Keratinocyte (primary cell): ENCODE measurements at regions not wholly inside any gene's neighbourhood (a gene's known extent, or its start where the extent isn't known, plus 50 kb on each side); places are given as distances from the start of the nearest gene placed in this dataset.

Experiments
- DNase-seq: peaks from one replicate; pipeline ENCODE4 v3.0.0-alpha.2; 2011; ENCODE audit warnings: low read depth, missing footprints, low spot score
- FAIRE-seq: peaks from 2 replicates; lab custom pipeline; 2011; peaks lifted over from hg19 to GRCh38; lab: Jason Lieb, UNC
- H2AFZ ChIP-seq: 2 replicates; pipeline ENCODE4 v1.6.0; 2012; ENCODE audit warnings: low read length, control low read depth, inconsistent platforms; ENCODE audit not compliant: control insufficient read depth
- H3K27ac ChIP-seq: 2 replicates; pipeline ENCODE4 v1.5.1; 2011; ENCODE audit warnings: low read length; ENCODE audit not compliant: control insufficient read depth, insufficient read depth
- H3K27me3 ChIP-seq: 3 replicates; pipeline ENCODE4 v1.6.0; 2011; ENCODE audit warnings: low read length; ENCODE audit not compliant: control insufficient read depth, insufficient read depth; ENCODE audit errors: extremely low read depth
- H3K36me3 ChIP-seq, 2 experiments: 2 replicates in 1 of 2; 3 replicates in 1 of 2; pipeline ENCODE4 v1.5.1; 2011; ENCODE audit warnings: low read length in 2 of 2, mild to moderate bottlenecking in 1 of 2; ENCODE audit not compliant: control insufficient read depth in 2 of 2, insufficient read depth in 2 of 2; ENCODE audit errors: extremely low read depth in 1 of 2
- H3K4me1 ChIP-seq: 3 replicates; pipeline ENCODE4 v1.5.1; 2011; ENCODE audit warnings: low read length; ENCODE audit not compliant: control insufficient read depth, insufficient read depth; ENCODE audit errors: extremely low read depth
- H3K4me2 ChIP-seq: 3 replicates; pipeline ENCODE4 v1.6.0; 2011; ENCODE audit warnings: low read depth, low read length; ENCODE audit not compliant: control insufficient read depth, insufficient read depth; ENCODE audit errors: extremely low read depth
- H3K4me3 ChIP-seq, 3 experiments: fragments of 200-600 bp in 1 of 3; sonication (generic) in 1 of 3; 2 replicates in 2 of 3; 3 replicates in 1 of 3; pipeline ENCODE4 v1.5.1; 2011 to 2016; ENCODE audit warnings: low read length in 3 of 3, mild to moderate bottlenecking in 3 of 3, control low read depth in 2 of 3, inconsistent platforms in 1 of 3, low read depth in 1 of 3, mixed read lengths in 1 of 3, mixed run types in 1 of 3, moderate library complexity in 1 of 3; ENCODE audit not compliant: control insufficient read depth in 2 of 3, insufficient read depth in 2 of 3; ENCODE audit errors: extremely low read depth in 1 of 3
- H3K79me2 ChIP-seq: 2 replicates; pipeline ENCODE4 v1.6.0; 2012; ENCODE audit warnings: low read length; ENCODE audit not compliant: control insufficient read depth, insufficient read depth
- H3K9ac ChIP-seq: 3 replicates; pipeline ENCODE4 v1.6.0; 2011; ENCODE audit warnings: low read length; ENCODE audit not compliant: control insufficient read depth, insufficient read depth; ENCODE audit errors: extremely low read depth
- H3K9me1 ChIP-seq: 3 replicates; pipeline ENCODE4 v1.6.0; 2011; ENCODE audit warnings: low read length; ENCODE audit not compliant: control insufficient read depth, insufficient read depth; ENCODE audit errors: extremely low read depth
- H3K9me3 ChIP-seq: 2 replicates; pipeline ENCODE4 v1.5.1; 2012; ENCODE audit warnings: low read depth, low read length; ENCODE audit not compliant: control insufficient read depth
- H4K20me1 ChIP-seq: 3 replicates; pipeline ENCODE4 v1.6.0; 2011; ENCODE audit warnings: low read length; ENCODE audit not compliant: control insufficient read depth, insufficient read depth; ENCODE audit errors: extremely low read depth
- EZH2 ChIP-seq: IDR thresholded peaks from one replicate; pipeline ENCODE4 v1.6.1; 2012; ENCODE audit warnings: inconsistent platforms, mild to moderate bottlenecking, low read length, moderate library complexity
- dilution Hi-C: fragments of 300-500 bp; cut with MboI; formaldehyde crosslinking; loops from one replicate; pipeline ENCODE4 v1.7.0; 2020; ENCODE audit warnings: low sequenced_read_pairs; ENCODE audit not compliant: extremely low pct_ligation_motif_present
- TF ChIP-seq, protein P1 (sequence below), 3 experiments: IDR thresholded peaks in 1 of 3; conservative IDR thresholded peaks in 1 of 3; optimal IDR thresholded peaks in 1 of 3; 2 replicates in 2 of 3; 3 replicates in 1 of 3; pipeline versions ENCODE3 to v1.5.1; 2011; ENCODE audit warnings: low read length in 3 of 3, mild to moderate bottlenecking in 3 of 3, moderate library complexity in 2 of 3, control low read depth in 1 of 3, inconsistent platforms in 1 of 3; ENCODE audit not compliant: insufficient read depth in 2 of 3; ENCODE audit errors: extremely low read depth in 1 of 3

DNA sequence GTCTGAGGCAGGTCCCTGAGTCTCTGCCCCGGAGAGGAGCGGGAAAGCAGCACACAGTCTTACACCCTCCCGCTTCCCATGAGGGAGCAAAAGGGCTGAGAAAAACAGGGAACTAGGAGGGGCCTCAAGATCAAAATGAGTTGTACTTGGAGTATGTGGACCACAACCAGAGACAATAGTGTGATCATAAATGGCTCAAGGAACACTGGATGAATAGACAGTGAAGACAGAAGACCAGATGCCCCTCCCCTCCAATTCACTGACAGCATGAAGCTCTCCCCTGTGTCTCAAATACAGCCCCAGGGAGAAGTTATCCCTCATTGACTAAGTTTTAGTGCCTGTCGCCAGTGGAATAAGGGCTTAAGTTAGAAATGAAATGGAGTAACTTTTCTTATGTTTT, 191.0 kb downstream of the TFAP2A start:
- no peak for DNase-seq
- no peak overlapping the region for H2AFZ ChIP-seq

GRCh38 chr6:10221178-10221577, 193.7 kb downstream of the TFAP2A start:
- Histone ChIP-seq H3K36me3 (no peaks in the 10 kb centered on the region), H3K27ac (no peak overlapping the region), H3K4me2 (no peak overlapping the region), H3K9ac (no peak overlapping the region), H4K20me1 (no peaks in the 10 kb centered on the region), H3K4me1 (no peaks in the 10 kb centered on the region), H3K9me1 (no peaks in the 10 kb centered on the region), H3K79me2 (no peaks in the 10 kb centered on the region), H3K9me3 (no peaks in the 10 kb centered on the region), H3K27me3 (no peaks in the 10 kb centered on the region), H3K4me3 (no peak overlapping the region), H2AFZ (no peak overlapping the region)
- FAIRE-seq (no peak), DNase-seq (no peak)
- dilution Hi-C loops: no loop called here
- TF ChIP-seq EZH2: no peak
- TF ChIP-seq, protein P1, sequence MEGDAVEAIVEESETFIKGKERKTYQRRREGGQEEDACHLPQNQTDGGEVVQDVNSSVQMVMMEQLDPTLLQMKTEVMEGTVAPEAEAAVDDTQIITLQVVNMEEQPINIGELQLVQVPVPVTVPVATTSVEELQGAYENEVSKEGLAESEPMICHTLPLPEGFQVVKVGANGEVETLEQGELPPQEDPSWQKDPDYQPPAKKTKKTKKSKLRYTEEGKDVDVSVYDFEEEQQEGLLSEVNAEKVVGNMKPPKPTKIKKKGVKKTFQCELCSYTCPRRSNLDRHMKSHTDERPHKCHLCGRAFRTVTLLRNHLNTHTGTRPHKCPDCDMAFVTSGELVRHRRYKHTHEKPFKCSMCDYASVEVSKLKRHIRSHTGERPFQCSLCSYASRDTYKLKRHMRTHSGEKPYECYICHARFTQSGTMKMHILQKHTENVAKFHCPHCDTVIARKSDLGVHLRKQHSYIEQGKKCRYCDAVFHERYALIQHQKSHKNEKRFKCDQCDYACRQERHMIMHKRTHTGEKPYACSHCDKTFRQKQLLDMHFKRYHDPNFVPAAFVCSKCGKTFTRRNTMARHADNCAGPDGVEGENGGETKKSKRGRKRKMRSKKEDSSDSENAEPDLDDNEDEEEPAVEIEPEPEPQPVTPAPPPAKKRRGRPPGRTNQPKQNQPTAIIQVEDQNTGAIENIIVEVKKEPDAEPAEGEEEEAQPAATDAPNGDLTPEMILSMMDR (optimal IDR thresholded peaks at IDR 0.05 in 1 of 3, IDR thresholded peaks at IDR 0.05 in 1 of 3, conservative IDR thresholded peaks at IDR 0.05 in 1 of 3; ENCODE audit: extremely low read depth in 1 of 3, insufficient read depth in 2 of 3, low read length in 3 of 3): no peak

More for the DNA sequence above, 191.0 kb downstream of the TFAP2A start:
- TF ChIP-seq EZH2: no peak
- TF ChIP-seq, protein P1 (optimal IDR thresholded peaks at IDR 0.05 in 1 of 3, IDR thresholded peaks at IDR 0.05 in 1 of 3, conservative IDR thresholded peaks at IDR 0.05 in 1 of 3; ENCODE audit: extremely low read depth in 1 of 3, insufficient read depth in 2 of 3, low read length in 3 of 3): no peak
- dilution Hi-C loops: no loop called here
- Histone ChIP-seq H3K4me3 (no peak overlapping the region), H4K20me1 (no peaks in the 10 kb centered on the region), H3K9ac (no peak overlapping the region), H3K27ac (no peak overlapping the region), H3K9me3 (no peaks in the 10 kb centered on the region), H3K4me1 (no peaks in the 10 kb centered on the region), H3K27me3 (no peaks in the 10 kb centered on the region), H3K4me2 (no peak overlapping the region), H3K36me3 (no peaks in the 10 kb centered on the region), H3K9me1 (no peaks in the 10 kb centered on the region), H3K79me2 (no peaks in the 10 kb centered on the region)
- FAIRE-seq: no peak
